NCI-H1092 (cell line): ENCODE measurements at regions not wholly inside any gene's neighbourhood (a gene's known extent, or its start where the extent isn't known, plus 50 kb on each side); places are given as distances from the start of the nearest gene placed in this dataset.
A peak's percentile ranks its signal among the peaks of the same experiment; 100 is the strongest.
"Not testable (repeated sequence)": the region's sequence is repeated elsewhere in the genome, so short reads cannot be mapped to it uniquely, and the experiment has no call there.

ENCODE experiments used
- DNase-seq: peaks from one replicate; lab custom pipeline; 2025; lab: John Stamatoyannopoulos, UW

- no peak for DNase-seq
Measured at GRCh38 chr10:118805146-118805545, 50.4 kb upstream of the CACUL1 start.

- no peak for DNase-seq
Measured at GRCh38 chr10:118807512-118808305, 52.9 kb upstream of the CACUL1 start.

GRCh38 chr10:118808601-118809356 is 54.0 kb upstream of the CACUL1 start:
- no peak for DNase-seq

GRCh38 chr10:118809357-118810220 is 54.8 kb upstream of the CACUL1 start:
- DNase-seq = no peak

- no peak for DNase-seq
Measured at GRCh38 chr10:118810796-118811505, 56.2 kb upstream of the CACUL1 start.

- no peak for DNase-seq
Measured at GRCh38 chr10:118811675-118812392, 57.1 kb upstream of the CACUL1 start.

- no peak for DNase-seq
Measured at GRCh38 chr10:118812393-118812740, 57.6 kb upstream of the CACUL1 start.

GRCh38 chr10:118813001-118813400 is 58.2 kb upstream of the CACUL1 start:
- not testable (repeated sequence) for DNase-seq

GRCh38 chr10:118816471-118817168 is 61.9 kb upstream of the CACUL1 start:
- no peak for DNase-seq

- DNase-seq = no peak
Measured at GRCh38 chr10:118817328-118818068, 62.7 kb upstream of the CACUL1 start.

- DNase-seq = peak; percentile 90
Measured at GRCh38 chr10:118818621-118819221, 64.0 kb upstream of the CACUL1 start.

GRCh38 chr10:118820326-118821116 is 65.8 kb upstream of the CACUL1 start:
- no peak for DNase-seq

GRCh38 chr10:118823256-118823907 is 68.6 kb upstream of the CACUL1 start:
- no peak for DNase-seq

GRCh38 chr10:118827053-118827452 is 72.3 kb upstream of the CACUL1 start:
- no peak for DNase-seq

GRCh38 chr10:118827466-118828155 is 72.8 kb upstream of the CACUL1 start:
- DNase-seq = no peak

- DNase-seq = no peak
Measured at GRCh38 chr10:118832241-118832651, 77.5 kb upstream of the CACUL1 start.

GRCh38 chr10:118834370-118834769 is 79.6 kb upstream of the CACUL1 start:
- DNase-seq = not testable (repeated sequence)
